Erythroblast (primary cell): ENCODE measurements at regions not wholly inside any gene's neighbourhood (a gene's known extent, or its start where the extent isn't known, plus 50 kb on each side); places are given as distances from the start of the nearest gene placed in this dataset.

Source experiments
- GATA1 ChIP-seq: IDR thresholded peaks from 2 replicates; pipeline ENCODE4 v1.6.1; 2011; ENCODE audit warnings: low read depth, mild to moderate bottlenecking, control low read depth, low read length, moderate library complexity
- POLR2A ChIP-seq: IDR thresholded peaks from 2 replicates; pipeline ENCODE4 v1.6.1; 2011; ENCODE audit warnings: mild to moderate bottlenecking, low read length

GRCh38 chr6:25178336-25179035 lies 100.7 kb upstream of the CARMIL1 start:
- TF ChIP-seq POLR2A (no peak), GATA1 (no peak)
